Neural cell (in vitro differentiated cells): ENCODE measurements at regions not wholly inside any gene's neighbourhood (a gene's known extent, or its start where the extent isn't known, plus 50 kb on each side); places are given as distances from the start of the nearest gene placed in this dataset.

Experiments
- H2AFZ ChIP-seq: fragments of 200-600, 300-800 bp; sonication (generic), shearing (Covaris generic); 2 replicates; pipeline ENCODE4 v1.6.0; 2014; ENCODE audit warnings: low read depth, mild to moderate bottlenecking, antibody characterized with exemption, low read length, moderate library complexity
- H3F3A ChIP-seq: fragments of 200-600 bp; shearing (Covaris generic); 2 replicates; pipeline ENCODE4 v1.6.1; 2016; ENCODE audit warnings: mild to moderate bottlenecking, moderate library complexity, mixed read lengths, antibody characterized with exemption, low read length; ENCODE audit not compliant: insufficient read depth, poor library complexity, severe bottlenecking
- H3K27ac ChIP-seq: fragments of 200-600, 300-800 bp; sonication (generic), shearing (Covaris generic); 2 replicates; pipeline ENCODE4 v1.5.1; 2014; ENCODE audit warnings: mild to moderate bottlenecking, low read length, moderate library complexity
- H3K27me3 ChIP-seq: fragments of 300-800, 200-600 bp; sonication (generic), shearing (Covaris generic); 2 replicates; pipeline ENCODE4 v1.6.0; 2014; ENCODE audit warnings: mild to moderate bottlenecking, low read depth, low read length, moderate library complexity; ENCODE audit not compliant: insufficient read depth
- H3K36me3 ChIP-seq: fragments of 300-800, 200-600 bp; sonication (generic), shearing (Covaris generic); 2 replicates; pipeline ENCODE4 v1.5.1; 2014; ENCODE audit warnings: mild to moderate bottlenecking, antibody characterized with exemption, low read length, moderate library complexity; ENCODE audit not compliant: insufficient read depth
- H3K4me2 ChIP-seq: fragments of 300-800, 200-600 bp; sonication (generic), shearing (Covaris generic); 2 replicates; pipeline ENCODE4 v1.6.0; 2014; ENCODE audit warnings: mild to moderate bottlenecking, low read length
- H3K4me3 ChIP-seq: fragments of 300-800, 200-600 bp; sonication (generic), shearing (Covaris generic); 2 replicates; pipeline ENCODE4 v1.5.1; 2014; ENCODE audit warnings: mild to moderate bottlenecking, low read length, moderate library complexity
- H3K79me2 ChIP-seq: fragments of 200-600 bp; shearing (Covaris generic); replicated peaks from 2 replicates; pipeline ENCODE4 v1.6.0; 2014; ENCODE audit warnings: mild to moderate bottlenecking, low read length, moderate library complexity; ENCODE audit not compliant: insufficient read depth
- H3K9ac ChIP-seq: fragments of 300-800, 200-600 bp; sonication (generic), shearing (Covaris generic); 2 replicates; pipeline ENCODE4 v1.6.1; 2016; ENCODE audit warnings: mild to moderate bottlenecking, low read length, mixed read lengths
- H3K9me2 ChIP-seq: fragments of 200-600 bp; shearing (Covaris generic); 2 replicates; pipeline ENCODE4 v1.6.1; 2016; ENCODE audit warnings: mild to moderate bottlenecking, low read length, mixed read lengths; ENCODE audit not compliant: insufficient read depth
- H3K9me3 ChIP-seq: fragments of 200-600, 300-800 bp; sonication (generic), shearing (Covaris generic); 2 replicates; pipeline ENCODE4 v1.6.1; 2016; ENCODE audit warnings: mild to moderate bottlenecking, mixed run types, low read length, moderate library complexity, mixed read lengths
- H4K20me1 ChIP-seq: fragments of 200-600 bp; shearing (Covaris generic); 2 replicates; pipeline ENCODE4 v1.6.1; 2016; ENCODE audit warnings: mild to moderate bottlenecking, mixed run types; ENCODE audit not compliant: insufficient read depth
- EP300 ChIP-seq: fragments of 450-650 bp; conservative IDR thresholded peaks from 2 replicates; pipeline ENCODE4 v1.6.1; 2014; ENCODE audit warnings: antibody characterized with exemption, mild to moderate bottlenecking, moderate library complexity; ENCODE audit not compliant: poor library complexity, severe bottlenecking
- EZH2 ChIP-seq: fragments of 200-600, 300-800 bp; shearing (Covaris generic), sonication (generic); IDR thresholded peaks from 2 replicates; pipeline ENCODE4 v1.6.1; 2014; ENCODE audit warnings: antibody characterized with exemption, low read length, borderline replicate concordance, mild to moderate bottlenecking; ENCODE audit not compliant: insufficient read depth, poor library complexity, severe bottlenecking
- MXI1 ChIP-seq: fragments of 450-650 bp; conservative IDR thresholded peaks from 2 replicates; pipeline ENCODE4 v1.6.1; 2014; ENCODE audit warnings: antibody characterized with exemption, mild to moderate bottlenecking; ENCODE audit not compliant: poor library complexity, severe bottlenecking
- POLR2AphosphoS5 ChIP-seq: IDR thresholded peaks from 2 replicates; pipeline ENCODE4 v1.6.1; 2012
- RAD21 ChIP-seq: fragments of 450-650 bp; conservative IDR thresholded peaks from 2 replicates; pipeline ENCODE4 v1.6.1; 2014; ENCODE audit warnings: antibody characterized with exemption, mild to moderate bottlenecking, moderate library complexity
- SMC3 ChIP-seq: fragments of 450-650 bp; conservative IDR thresholded peaks from 2 replicates; pipeline ENCODE4 v1.6.1; 2014; ENCODE audit warnings: antibody characterized with exemption, mild to moderate bottlenecking, moderate library complexity; ENCODE audit not compliant: poor library complexity
- TAF1 ChIP-seq: IDR thresholded peaks from 2 replicates; pipeline ENCODE4 v1.6.1; 2012; ENCODE audit warnings: low read depth
- TF ChIP-seq, protein P1 (sequence below): fragments of 450-650 bp; IDR thresholded peaks from 2 replicates; pipeline ENCODE4 v1.5.1; 2014; ENCODE audit warnings: antibody characterized with exemption, mild to moderate bottlenecking, moderate library complexity; ENCODE audit not compliant: poor library complexity, severe bottlenecking
- TF ChIP-seq, protein P2 (sequence below): IDR thresholded peaks from 2 replicates; pipeline ENCODE4 v1.6.1; 2012; ENCODE audit warnings: borderline replicate concordance

DNA sequence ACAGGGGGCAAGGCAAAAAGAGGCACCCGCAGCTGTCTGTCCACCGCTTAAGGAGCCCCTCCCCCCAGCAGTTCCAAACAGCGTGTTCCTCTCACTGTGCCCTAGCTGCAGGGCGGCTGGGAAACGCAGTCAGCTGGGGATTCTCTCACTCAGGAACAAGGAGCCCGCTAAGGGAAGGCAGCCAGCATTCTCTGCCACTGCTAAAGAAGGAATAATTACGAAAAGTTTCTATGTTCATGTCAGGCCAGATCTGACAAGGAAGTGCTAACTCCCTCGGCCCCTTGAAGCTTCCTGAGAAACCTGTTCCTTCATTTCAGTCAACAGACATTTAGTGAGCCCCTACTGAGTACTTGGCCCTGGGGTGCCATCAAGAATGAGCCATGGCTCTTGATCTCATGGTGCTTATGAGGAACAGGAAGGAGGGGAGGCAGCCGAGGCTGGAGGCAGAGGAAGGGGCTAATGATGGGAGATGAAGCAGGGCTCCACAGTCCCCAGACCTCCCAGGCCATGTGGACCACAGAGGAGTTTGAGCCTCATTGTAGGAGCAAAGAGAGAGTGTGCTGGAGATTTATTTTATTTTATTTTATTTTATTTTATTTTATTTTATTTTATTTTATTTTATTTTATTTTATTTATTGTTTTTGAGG lies 101.7 kb upstream of the PMEPA1 start:
- Histone ChIP-seq H3K4me3 (no peak overlapping the region), H3K36me3 (no peaks in the 10 kb centered on the region), H3K9me3 (no peaks in the 10 kb centered on the region), H3K9me2 (no peaks in the 10 kb centered on the region), H3K9ac (no peak overlapping the region), H3K79me2 (no peaks in the 10 kb centered on the region), H4K20me1 (no peaks in the 10 kb centered on the region), H3F3A (no peaks in the 10 kb centered on the region), H3K27ac (no peak overlapping the region), H3K4me2 (no peak overlapping the region), H2AFZ (no peak overlapping the region), H3K27me3 (no peaks in the 10 kb centered on the region)
- no peak for TF ChIP-seq EZH2
- no peak for TF ChIP-seq RAD21
- TF ChIP-seq TAF1 = no peak
- TF ChIP-seq EP300 = no peak
- TF ChIP-seq, protein P1, sequence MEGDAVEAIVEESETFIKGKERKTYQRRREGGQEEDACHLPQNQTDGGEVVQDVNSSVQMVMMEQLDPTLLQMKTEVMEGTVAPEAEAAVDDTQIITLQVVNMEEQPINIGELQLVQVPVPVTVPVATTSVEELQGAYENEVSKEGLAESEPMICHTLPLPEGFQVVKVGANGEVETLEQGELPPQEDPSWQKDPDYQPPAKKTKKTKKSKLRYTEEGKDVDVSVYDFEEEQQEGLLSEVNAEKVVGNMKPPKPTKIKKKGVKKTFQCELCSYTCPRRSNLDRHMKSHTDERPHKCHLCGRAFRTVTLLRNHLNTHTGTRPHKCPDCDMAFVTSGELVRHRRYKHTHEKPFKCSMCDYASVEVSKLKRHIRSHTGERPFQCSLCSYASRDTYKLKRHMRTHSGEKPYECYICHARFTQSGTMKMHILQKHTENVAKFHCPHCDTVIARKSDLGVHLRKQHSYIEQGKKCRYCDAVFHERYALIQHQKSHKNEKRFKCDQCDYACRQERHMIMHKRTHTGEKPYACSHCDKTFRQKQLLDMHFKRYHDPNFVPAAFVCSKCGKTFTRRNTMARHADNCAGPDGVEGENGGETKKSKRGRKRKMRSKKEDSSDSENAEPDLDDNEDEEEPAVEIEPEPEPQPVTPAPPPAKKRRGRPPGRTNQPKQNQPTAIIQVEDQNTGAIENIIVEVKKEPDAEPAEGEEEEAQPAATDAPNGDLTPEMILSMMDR = no peak
- TF ChIP-seq, protein P2, sequence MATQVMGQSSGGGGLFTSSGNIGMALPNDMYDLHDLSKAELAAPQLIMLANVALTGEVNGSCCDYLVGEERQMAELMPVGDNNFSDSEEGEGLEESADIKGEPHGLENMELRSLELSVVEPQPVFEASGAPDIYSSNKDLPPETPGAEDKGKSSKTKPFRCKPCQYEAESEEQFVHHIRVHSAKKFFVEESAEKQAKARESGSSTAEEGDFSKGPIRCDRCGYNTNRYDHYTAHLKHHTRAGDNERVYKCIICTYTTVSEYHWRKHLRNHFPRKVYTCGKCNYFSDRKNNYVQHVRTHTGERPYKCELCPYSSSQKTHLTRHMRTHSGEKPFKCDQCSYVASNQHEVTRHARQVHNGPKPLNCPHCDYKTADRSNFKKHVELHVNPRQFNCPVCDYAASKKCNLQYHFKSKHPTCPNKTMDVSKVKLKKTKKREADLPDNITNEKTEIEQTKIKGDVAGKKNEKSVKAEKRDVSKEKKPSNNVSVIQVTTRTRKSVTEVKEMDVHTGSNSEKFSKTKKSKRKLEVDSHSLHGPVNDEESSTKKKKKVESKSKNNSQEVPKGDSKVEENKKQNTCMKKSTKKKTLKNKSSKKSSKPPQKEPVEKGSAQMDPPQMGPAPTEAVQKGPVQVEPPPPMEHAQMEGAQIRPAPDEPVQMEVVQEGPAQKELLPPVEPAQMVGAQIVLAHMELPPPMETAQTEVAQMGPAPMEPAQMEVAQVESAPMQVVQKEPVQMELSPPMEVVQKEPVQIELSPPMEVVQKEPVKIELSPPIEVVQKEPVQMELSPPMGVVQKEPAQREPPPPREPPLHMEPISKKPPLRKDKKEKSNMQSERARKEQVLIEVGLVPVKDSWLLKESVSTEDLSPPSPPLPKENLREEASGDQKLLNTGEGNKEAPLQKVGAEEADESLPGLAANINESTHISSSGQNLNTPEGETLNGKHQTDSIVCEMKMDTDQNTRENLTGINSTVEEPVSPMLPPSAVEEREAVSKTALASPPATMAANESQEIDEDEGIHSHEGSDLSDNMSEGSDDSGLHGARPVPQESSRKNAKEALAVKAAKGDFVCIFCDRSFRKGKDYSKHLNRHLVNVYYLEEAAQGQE = no peak
- TF ChIP-seq SMC3 = no peak
- TF ChIP-seq MXI1 = no peak
- no peak for TF ChIP-seq POLR2AphosphoS5

DNA sequence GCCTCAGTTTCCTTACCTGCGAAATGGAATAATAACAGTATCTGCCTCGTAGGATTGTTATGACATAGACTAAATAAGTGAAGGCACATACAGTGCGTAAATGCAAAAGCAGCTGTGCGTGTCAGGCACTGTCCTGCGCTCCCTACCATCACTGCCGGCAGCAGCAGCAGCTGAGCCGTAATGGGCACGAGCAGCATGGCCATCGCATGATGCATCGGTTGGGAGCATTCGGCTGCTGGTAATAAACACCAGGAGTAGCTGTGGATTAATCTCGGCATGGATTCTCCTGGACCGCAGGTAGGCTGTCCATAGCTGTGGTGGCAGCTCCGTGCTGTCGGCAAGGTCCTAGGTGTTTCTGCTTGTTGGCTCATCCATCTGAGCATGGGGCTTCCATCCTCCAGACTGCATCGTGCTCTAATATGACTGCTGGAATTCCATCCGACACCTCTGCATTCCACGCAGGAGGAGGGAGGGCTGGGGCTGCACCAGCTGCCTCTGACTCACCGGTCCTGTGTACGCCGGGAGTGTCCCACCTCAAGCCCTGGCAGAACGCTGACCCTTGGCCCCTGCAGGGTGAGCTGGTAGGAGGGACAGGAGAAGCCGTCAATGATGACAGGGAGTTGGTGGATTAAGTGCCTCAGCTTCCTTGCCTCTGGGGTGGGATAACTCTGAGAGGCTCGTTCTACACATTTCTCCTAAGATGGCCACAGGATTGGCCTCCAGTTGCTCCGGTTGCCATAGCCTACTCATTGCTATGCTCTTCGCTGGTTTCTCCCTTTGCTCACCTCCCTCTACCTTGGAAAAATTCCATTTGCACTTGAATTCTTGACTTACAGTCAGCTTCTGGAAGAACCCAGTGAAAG lies 100.9 kb upstream of the PMEPA1 start:
- H3K9me2 ChIP-seq = no peaks in the 10 kb centered on the region
- TF ChIP-seq TAF1 (no peak), POLR2AphosphoS5 (no peak), RAD21 (no peak), EZH2 (no peak), EP300 (no peak), SMC3 (no peak), MXI1 (no peak)
- TF ChIP-seq, protein P2 = no peak
- TF ChIP-seq, protein P1 = no peak
- no peak overlapping the region for H3K4me2 ChIP-seq
- no peaks in the 10 kb centered on the region for H4K20me1 ChIP-seq
- no peaks in the 10 kb centered on the region for H3F3A ChIP-seq
- H3K79me2 ChIP-seq = no peaks in the 10 kb centered on the region
- no peak overlapping the region for H3K27ac ChIP-seq
- H3K36me3 ChIP-seq = no peaks in the 10 kb centered on the region
- H2AFZ ChIP-seq = no peak overlapping the region
- H3K9ac ChIP-seq = no peak overlapping the region
- H3K4me3 ChIP-seq = no peak overlapping the region
- no peaks in the 10 kb centered on the region for H3K9me3 ChIP-seq
- H3K27me3 ChIP-seq = no peaks in the 10 kb centered on the region
